SU-DHL-6 (cell line): ENCODE measurements at regions not wholly inside any gene's neighbourhood (a gene's known extent, or its start where the extent isn't known, plus 50 kb on each side); places are given as distances from the start of the nearest gene placed in this dataset.

Experiments used
- EZH2phosphoT487 ChIP-seq: fragments of 200-600 bp; sonication (generic), shearing (Covaris generic); conservative IDR thresholded peaks from 2 replicates; pipeline ENCODE4 v1.6.1; 2018; ENCODE audit warnings: mild to moderate bottlenecking, antibody characterized with exemption, low read length, moderate library complexity, mixed read lengths
- TF ChIP-seq, protein P1 (sequence below): fragments of 200-600 bp; sonication (generic); IDR thresholded peaks from one replicate; pipeline ENCODE4 v1.5.1; 2017; ENCODE audit warnings: antibody characterized with exemption, mild to moderate bottlenecking, low read length, moderate library complexity; ENCODE audit not compliant: insufficient read depth, poor library complexity, severe bottlenecking

DNA sequence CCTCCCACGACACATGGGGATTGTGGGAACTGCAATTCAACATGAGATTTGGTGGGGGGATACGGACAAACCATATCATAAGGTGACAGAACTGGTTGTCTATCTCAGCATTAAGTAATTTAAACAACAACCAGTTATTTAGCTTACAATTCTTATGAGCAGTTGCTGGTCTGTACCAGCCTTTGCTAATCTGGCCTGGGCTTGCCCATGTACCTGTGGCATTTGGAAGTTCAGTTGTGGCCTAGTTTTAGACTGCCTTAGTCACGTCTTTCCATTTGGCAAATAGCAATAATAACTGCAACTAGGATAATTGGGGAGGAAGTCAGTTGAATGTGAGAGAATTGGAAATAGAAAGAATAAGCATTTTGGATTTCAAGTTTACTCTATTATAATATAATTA, 441.8 kb upstream of the CXADR start:
- TF ChIP-seq, protein P1, sequence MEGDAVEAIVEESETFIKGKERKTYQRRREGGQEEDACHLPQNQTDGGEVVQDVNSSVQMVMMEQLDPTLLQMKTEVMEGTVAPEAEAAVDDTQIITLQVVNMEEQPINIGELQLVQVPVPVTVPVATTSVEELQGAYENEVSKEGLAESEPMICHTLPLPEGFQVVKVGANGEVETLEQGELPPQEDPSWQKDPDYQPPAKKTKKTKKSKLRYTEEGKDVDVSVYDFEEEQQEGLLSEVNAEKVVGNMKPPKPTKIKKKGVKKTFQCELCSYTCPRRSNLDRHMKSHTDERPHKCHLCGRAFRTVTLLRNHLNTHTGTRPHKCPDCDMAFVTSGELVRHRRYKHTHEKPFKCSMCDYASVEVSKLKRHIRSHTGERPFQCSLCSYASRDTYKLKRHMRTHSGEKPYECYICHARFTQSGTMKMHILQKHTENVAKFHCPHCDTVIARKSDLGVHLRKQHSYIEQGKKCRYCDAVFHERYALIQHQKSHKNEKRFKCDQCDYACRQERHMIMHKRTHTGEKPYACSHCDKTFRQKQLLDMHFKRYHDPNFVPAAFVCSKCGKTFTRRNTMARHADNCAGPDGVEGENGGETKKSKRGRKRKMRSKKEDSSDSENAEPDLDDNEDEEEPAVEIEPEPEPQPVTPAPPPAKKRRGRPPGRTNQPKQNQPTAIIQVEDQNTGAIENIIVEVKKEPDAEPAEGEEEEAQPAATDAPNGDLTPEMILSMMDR, result no peak
- no peak for TF ChIP-seq EZH2phosphoT487
